Calu3 (cell line): ENCODE measurements at regions not wholly inside any gene's neighbourhood (a gene's known extent, or its start where the extent isn't known, plus 50 kb on each side); places are given as distances from the start of the nearest gene placed in this dataset.

Source experiments
- BruUV-seq: library from RNA; stranded (reverse); fragments of 400-500 nt; replicated peaks from 2 replicates; lab custom pipeline; 2021; lab: Mats Ljungman, UMichigan
- CTCF ChIA-PET: fragments of 300-600 bp; sonication (Branson Sonifier 250); formaldehyde crosslinking; loops from one replicate; lab custom pipeline; 2022; ENCODE audit warnings: antibody characterized with exemption; lab: Charles Lee
- DNase-seq: peaks from one replicate; pipeline ENCODE4 v3.0.0; 2022
- H3K27ac Mint-ChIP-seq: one replicate; pipeline ENCODE4 v1.8.0; 2022; ENCODE audit warnings: mixed read lengths; ENCODE audit not compliant: unreplicated experiment
- H3K27me3 Mint-ChIP-seq: one replicate; pipeline ENCODE4 v1.8.0; 2022; ENCODE audit warnings: mixed read lengths; ENCODE audit not compliant: unreplicated experiment
- H3K36me3 Mint-ChIP-seq: one replicate; pipeline ENCODE4 v1.8.0; 2022; ENCODE audit warnings: mild to moderate bottlenecking, moderate library complexity, mixed read lengths; ENCODE audit not compliant: insufficient read depth, unreplicated experiment
- H3K4me1 Mint-ChIP-seq: one replicate; pipeline ENCODE4 v1.8.0; 2022; ENCODE audit warnings: mild to moderate bottlenecking, low read depth, mixed read lengths; ENCODE audit not compliant: unreplicated experiment
- H3K4me3 Mint-ChIP-seq: one replicate; pipeline ENCODE4 v1.8.0; 2022; ENCODE audit warnings: mild to moderate bottlenecking, low read depth, moderate library complexity, mixed read lengths; ENCODE audit not compliant: unreplicated experiment
- H3K9me3 Mint-ChIP-seq: one replicate; pipeline ENCODE4 v1.8.0; 2022; ENCODE audit warnings: low read depth, mixed read lengths; ENCODE audit not compliant: unreplicated experiment
- intact Hi-C: fragments of 100-400 bp; cut with micrococcal nuclease; formaldehyde crosslinking; loops from one replicate; pipeline ENCODE4 v1.10.0; 2022; ENCODE audit not compliant: unreplicated experiment
- TF ChIP-seq, protein P1 (sequence below): fragments of 200-600 bp; IDR thresholded peaks from one replicate; pipeline ENCODE4 v1.8.0; 2022; ENCODE audit warnings: antibody characterized with exemption; ENCODE audit not compliant: unreplicated experiment

DNA sequence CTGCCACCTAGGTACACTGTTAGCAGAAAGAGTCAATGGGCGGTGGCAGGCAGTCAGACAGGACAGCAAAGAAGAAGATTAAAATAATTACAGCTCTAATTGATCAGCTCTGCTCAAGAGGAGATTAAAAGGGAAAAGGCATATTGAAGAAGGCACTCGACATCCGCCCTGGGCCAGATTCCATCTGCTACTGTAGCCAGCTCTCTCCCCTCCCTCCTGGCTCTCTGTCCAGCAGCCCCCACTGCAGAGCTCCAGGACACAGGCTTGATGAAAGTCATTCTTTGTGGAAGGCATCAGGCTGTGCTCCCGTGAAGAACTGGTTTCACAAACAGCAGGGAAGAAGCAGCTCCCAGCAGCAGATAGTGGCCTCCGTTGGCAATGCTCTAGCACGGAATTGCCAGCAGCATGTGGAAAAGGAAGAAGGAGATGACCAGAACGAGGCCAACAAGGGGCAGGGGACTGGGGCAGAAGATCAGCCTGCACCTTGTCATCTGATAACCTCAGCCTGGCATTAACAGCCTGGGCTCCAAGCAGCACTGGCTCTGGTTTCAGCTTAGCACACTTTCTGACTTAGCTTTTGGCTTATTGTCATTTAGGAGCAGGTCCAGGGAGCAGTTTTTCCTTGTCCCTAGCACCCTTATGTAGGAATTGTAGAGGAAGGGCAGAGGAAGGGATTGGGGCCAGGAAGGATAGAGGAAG is 465.9 kb downstream of the KIF16B start:
- BruUV-seq = no TSS peak
- no peaks in the 10 kb centered on the region for H3K4me1 Mint-ChIP-seq
- no peaks in the 10 kb centered on the region for H3K36me3 Mint-ChIP-seq
- H3K9me3 Mint-ChIP-seq = no peaks in the 10 kb centered on the region
- CTCF ChIA-PET = no interaction called here
- no peak overlapping the region for H3K4me3 Mint-ChIP-seq
- H3K27me3 Mint-ChIP-seq = no peaks in the 10 kb centered on the region
- no peak overlapping the region for H3K27ac Mint-ChIP-seq
- intact Hi-C loops = no loop called here
- TF ChIP-seq, protein P1, sequence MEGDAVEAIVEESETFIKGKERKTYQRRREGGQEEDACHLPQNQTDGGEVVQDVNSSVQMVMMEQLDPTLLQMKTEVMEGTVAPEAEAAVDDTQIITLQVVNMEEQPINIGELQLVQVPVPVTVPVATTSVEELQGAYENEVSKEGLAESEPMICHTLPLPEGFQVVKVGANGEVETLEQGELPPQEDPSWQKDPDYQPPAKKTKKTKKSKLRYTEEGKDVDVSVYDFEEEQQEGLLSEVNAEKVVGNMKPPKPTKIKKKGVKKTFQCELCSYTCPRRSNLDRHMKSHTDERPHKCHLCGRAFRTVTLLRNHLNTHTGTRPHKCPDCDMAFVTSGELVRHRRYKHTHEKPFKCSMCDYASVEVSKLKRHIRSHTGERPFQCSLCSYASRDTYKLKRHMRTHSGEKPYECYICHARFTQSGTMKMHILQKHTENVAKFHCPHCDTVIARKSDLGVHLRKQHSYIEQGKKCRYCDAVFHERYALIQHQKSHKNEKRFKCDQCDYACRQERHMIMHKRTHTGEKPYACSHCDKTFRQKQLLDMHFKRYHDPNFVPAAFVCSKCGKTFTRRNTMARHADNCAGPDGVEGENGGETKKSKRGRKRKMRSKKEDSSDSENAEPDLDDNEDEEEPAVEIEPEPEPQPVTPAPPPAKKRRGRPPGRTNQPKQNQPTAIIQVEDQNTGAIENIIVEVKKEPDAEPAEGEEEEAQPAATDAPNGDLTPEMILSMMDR = no peak
- DNase-seq = no peak

DNA sequence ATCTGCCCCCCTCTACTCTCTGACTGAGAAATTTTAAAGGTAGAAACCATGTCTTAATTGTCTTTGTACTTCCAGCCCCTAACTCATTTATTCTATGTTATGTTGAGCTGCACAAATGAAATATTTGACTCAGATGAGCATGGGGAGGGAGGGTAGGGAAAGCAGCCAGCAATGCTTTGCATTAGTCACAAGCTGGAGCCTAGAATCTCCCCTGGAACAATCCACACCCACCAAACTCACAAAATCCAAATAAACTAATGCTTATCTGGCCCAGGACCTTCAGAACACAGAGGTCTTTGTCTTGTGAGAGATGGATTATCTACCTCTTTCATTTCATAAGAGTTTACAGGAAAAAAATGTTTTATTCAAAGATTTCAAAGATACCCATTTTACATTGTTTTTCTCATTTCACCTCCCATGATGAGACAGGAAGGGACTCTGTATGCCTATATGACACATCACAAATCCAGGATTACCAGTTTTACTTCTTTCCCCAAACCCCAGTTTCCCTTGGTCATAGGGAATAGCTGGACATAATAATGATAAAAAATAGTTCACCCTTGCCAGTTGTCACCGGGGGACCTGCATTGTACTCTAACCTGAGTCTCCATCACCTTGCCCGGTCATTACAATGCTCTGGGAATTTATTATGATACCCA is 466.9 kb downstream of the KIF16B start:
- Mint-ChIP-seq H3K4me1 (no peaks in the 10 kb centered on the region), H3K27ac (no peak overlapping the region), H3K27me3 (no peaks in the 10 kb centered on the region), H3K4me3 (no peak overlapping the region), H3K36me3 (no peaks in the 10 kb centered on the region), H3K9me3 (no peaks in the 10 kb centered on the region)
- CTCF ChIA-PET = no interaction called here
- TF ChIP-seq, protein P1 = no peak
- BruUV-seq = no TSS peak
- intact Hi-C loops = no loop called here
- DNase-seq = no peak

DNA sequence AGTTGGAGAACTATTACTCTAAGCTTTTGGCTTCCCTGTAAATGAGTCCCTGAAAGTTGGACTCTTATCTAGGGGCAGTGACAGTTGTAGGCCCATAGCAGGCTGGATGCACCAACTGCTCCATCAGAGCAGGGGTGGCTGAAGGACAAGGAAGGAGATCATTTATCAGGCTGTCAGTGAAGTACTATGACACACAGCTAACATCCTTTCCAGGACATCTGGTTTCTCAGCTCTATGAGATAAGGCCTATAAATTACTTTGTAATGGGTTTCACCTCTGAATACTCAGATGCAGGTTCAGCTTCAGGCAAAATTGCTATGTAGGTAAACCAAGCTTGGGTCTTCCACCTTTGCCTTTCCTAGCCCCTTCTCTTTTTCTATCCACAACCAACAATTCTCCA is 468.5 kb downstream of the KIF16B start:
- Mint-ChIP-seq H3K27ac (no peak overlapping the region), H3K36me3 (no peaks in the 10 kb centered on the region), H3K4me3 (no peak overlapping the region), H3K9me3 (no peaks in the 10 kb centered on the region), H3K27me3 (no peaks in the 10 kb centered on the region), H3K4me1 (no peaks in the 10 kb centered on the region)
- intact Hi-C loops = no loop called here
- TF ChIP-seq, protein P1 = no peak
- BruUV-seq = no TSS peak
- DNase-seq = no peak
- CTCF ChIA-PET = no interaction called here
